GM23338 (cell line): ENCODE measurements at regions not wholly inside any gene's neighbourhood (a gene's known extent, or its start where the extent isn't known, plus 50 kb on each side); places are given as distances from the start of the nearest gene placed in this dataset.

ENCODE experiments used
- CTCF ChIP-seq, 2 experiments: fragments of 200-600 bp in 1 of 2; sonication (generic) in 1 of 2; conservative IDR thresholded peaks; 2 replicates each; pipeline versions ENCODE4 v1.5.1 to v1.6.1; 2016 to 2017; ENCODE audit warnings: antibody characterized with exemption in 2 of 2, low read depth in 2 of 2, mild to moderate bottlenecking in 2 of 2, moderate library complexity in 1 of 2
- POLR2AphosphoS5 ChIP-seq: IDR thresholded peaks from 2 replicates; pipeline ENCODE4 v1.6.1; 2016; ENCODE audit warnings: antibody characterized with exemption, low read depth

- no peak for TF ChIP-seq CTCF (conservative IDR thresholded peaks at IDR 0.05; ENCODE audit: low read depth in 2 of 2)
- TF ChIP-seq POLR2AphosphoS5, result no peak
Measured at GRCh38 chr15:46595016-46595415, 960.2 kb downstream of the SQOR start.
